Astrocyte (in vitro differentiated cells and primary cell): ENCODE measurements at regions not wholly inside any gene's neighbourhood (a gene's known extent, or its start where the extent isn't known, plus 50 kb on each side); places are given as distances from the start of the nearest gene placed in this dataset.

Experiments used
- CTCF ChIP-seq: IDR thresholded peaks from 2 replicates; pipeline ENCODE4 v1.5.1; 2011; ENCODE audit warnings: low read depth, mild to moderate bottlenecking, inconsistent platforms, low read length, moderate library complexity; ENCODE audit not compliant: insufficient read depth
- EZH2 ChIP-seq: IDR thresholded peaks from 2 replicates; pipeline ENCODE4 v1.6.1; 2012; ENCODE audit warnings: mild to moderate bottlenecking, low read length, inconsistent platforms; ENCODE audit not compliant: insufficient read depth

- no peak for TF ChIP-seq CTCF
- no peak for TF ChIP-seq EZH2
These were observed 433.0 kb upstream of the REG3G start for GRCh38 chr2:78592491-78592890.
